IPS-15b (cell line): ENCODE measurements at regions not wholly inside any gene's neighbourhood (a gene's known extent, or its start where the extent isn't known, plus 50 kb on each side); places are given as distances from the start of the nearest gene placed in this dataset.

Experiments
- H3K27me3 ChIP-seq: one replicate; pipeline ENCODE4 v1.6.1; 2013; ENCODE audit warnings: low read length; ENCODE audit not compliant: control insufficient read depth, insufficient read depth
- H3K36me3 ChIP-seq: one replicate; pipeline ENCODE4 v1.6.1; 2013; ENCODE audit warnings: low read length; ENCODE audit not compliant: control insufficient read depth, insufficient read depth
- H3K4me1 ChIP-seq: one replicate; pipeline ENCODE4 v1.6.1; 2013; ENCODE audit warnings: mild to moderate bottlenecking, low read length; ENCODE audit not compliant: control insufficient read depth, insufficient read depth
- H3K4me3 ChIP-seq: one replicate; pipeline ENCODE4 v1.5.1; 2013; ENCODE audit warnings: low read depth, low read length
- H3K9ac ChIP-seq: one replicate; pipeline ENCODE4 v1.6.1; 2013; ENCODE audit warnings: low read depth, mild to moderate bottlenecking, low read length
- H3K9me3 ChIP-seq: one replicate; pipeline ENCODE4 v1.6.1; 2013; ENCODE audit warnings: mild to moderate bottlenecking, low read length; ENCODE audit not compliant: control insufficient read depth, insufficient read depth

DNA sequence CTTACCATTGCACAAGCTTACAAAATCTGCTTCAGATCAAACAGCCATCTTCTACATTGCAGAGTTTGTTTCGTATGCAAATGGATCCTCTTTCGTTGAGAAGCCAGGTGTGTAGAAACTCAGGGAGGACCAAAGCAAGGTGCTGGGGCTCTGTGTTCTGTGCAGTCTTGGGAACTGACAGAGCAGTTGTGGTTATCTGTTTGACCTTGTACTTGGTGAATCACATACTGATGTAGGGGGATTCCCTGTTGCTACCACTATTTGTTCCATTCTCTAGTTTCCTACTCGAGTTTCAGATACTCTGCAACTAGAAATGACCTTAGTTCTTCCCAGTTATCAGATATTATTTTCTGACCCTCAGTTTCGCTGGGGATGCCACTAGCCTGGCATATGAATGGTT lies 95.2 kb upstream of the CLDN10 start:
- Histone ChIP-seq H3K9ac (no peak overlapping the region), H3K27me3 (no peaks in the 10 kb centered on the region), H3K36me3 (no peaks in the 10 kb centered on the region), H3K4me3 (no peak overlapping the region), H3K4me1 (no peaks in the 10 kb centered on the region), H3K9me3 (no peaks in the 10 kb centered on the region)

- no peaks in the 10 kb centered on the region for H3K9me3 ChIP-seq
- H3K4me1 ChIP-seq, result peaks cover 4% of the 10 kb centered on the region
- H3K4me3 ChIP-seq, result no peak overlapping the region
- H3K9ac ChIP-seq, result no peak overlapping the region
- no peaks in the 10 kb centered on the region for H3K27me3 ChIP-seq
- H3K36me3 ChIP-seq, result no peaks in the 10 kb centered on the region
Measured at GRCh38 chr13:95462801-95463200, 89.7 kb upstream of the CLDN10 start.

DNA sequence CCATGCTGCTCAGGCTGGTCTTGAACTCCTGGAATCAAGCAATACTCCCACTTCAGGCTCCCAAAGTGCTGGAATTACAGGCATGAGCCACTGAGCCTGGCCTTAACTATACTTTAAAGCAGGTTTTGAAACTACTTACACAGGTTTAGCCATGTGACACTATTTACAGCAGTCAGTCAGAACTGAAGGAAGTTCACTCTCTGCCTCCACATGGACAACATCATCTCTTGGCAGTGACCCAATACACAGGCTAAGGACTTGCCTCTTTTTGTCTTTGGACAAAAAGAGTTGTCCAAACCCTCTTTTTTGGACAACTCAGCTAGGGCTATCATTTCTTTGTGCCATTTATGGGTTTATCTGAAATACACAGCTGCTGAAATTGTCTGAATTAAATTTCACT lies 89.0 kb upstream of the CLDN10 start:
- no peaks in the 10 kb centered on the region for H3K36me3 ChIP-seq
- H3K9ac ChIP-seq, result no peak overlapping the region
- no peaks in the 10 kb centered on the region for H3K9me3 ChIP-seq
- H3K27me3 ChIP-seq, result no peaks in the 10 kb centered on the region
- no peak overlapping the region for H3K4me3 ChIP-seq
- peaks cover 4% of the 10 kb centered on the region for H3K4me1 ChIP-seq

DNA sequence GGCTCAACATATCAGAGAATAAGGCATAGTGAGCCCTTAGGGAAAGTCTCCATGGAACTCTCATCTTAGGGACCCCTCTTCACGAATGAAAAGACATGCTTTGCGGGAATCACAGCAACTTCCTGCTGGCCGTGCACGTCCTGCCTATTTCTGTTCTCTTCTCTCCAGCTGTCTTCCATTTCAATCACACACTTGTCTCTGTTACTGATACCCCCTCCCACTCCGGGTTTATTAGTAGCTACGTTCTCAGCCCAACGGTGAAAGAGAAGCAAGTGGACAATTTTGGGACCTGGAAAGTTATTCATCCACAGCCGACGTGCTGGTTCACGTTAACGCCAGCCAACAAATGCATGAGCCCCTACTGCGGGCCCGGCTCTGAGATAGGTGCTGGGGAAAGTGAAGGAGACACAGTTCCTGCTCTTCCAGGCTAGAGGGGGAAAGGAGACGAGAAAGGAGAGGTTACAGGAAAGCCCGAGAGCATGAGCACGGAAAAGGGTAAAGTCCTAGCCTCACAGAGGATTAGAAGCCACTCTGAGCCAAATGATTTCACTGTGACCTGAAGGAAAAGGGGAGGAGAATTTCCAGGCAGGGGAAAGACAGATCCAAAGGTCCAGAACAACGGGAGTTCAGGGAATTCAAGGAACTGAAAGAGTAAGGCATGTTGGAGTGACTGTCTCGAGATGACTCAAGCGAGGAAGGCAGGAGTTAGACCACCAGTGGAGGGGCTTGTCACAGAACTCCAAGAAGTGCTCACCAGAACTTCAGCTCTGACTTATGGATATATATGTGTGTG lies 81.8 kb upstream of the CLDN10 start:
- H3K4me3 ChIP-seq, result no peak overlapping the region
- H3K36me3 ChIP-seq, result no peaks in the 10 kb centered on the region
- H3K9me3 ChIP-seq, result no peaks in the 10 kb centered on the region
- no peak overlapping the region for H3K9ac ChIP-seq
- no peaks in the 10 kb centered on the region for H3K27me3 ChIP-seq
- peaks cover 3% of the 10 kb centered on the region for H3K4me1 ChIP-seq

DNA sequence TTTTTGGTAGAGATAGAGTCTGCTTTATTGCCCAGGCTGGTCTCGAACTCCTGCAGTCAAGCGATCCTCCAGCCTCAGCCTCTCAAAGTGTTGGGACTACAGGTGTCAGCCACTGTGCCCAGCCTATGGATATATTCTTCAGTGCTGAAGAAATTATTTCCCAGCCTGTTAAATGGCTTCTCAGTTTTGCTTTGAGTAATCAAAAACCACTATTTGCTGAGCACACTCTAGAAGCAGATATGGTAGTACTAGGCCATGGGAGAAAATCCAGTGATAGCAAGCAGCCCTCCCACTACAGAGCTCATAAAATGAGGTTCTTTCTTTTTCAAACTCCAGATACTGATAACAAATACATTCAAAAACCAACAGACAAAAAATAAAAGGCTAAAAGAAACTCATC lies 80.6 kb upstream of the CLDN10 start:
- Histone ChIP-seq H3K9ac (no peak overlapping the region), H3K4me3 (no peak overlapping the region), H3K27me3 (no peaks in the 10 kb centered on the region), H3K36me3 (no peaks in the 10 kb centered on the region), H3K4me1 (peaks cover 3% of the 10 kb centered on the region), H3K9me3 (no peaks in the 10 kb centered on the region)

DNA sequence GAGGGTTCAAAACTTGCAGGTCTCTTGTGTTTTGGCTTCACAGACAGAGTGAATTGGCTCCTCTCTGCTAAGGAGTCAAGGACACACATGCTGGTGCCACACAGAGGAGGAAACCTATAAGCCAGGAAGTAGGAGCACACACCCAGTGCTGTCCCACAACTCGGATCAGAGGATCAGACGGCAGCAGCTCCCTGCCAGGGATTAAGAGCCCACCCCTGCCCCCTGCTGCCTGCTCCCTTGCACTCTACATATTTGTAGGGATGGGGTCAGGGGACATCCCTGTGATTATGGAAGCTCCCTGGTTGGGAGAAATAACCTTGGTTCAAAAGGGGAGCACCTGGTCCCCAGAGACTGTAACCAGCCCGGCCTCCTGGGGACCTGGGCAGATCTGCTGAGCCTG lies 77.5 kb upstream of the CLDN10 start:
- Histone ChIP-seq H3K36me3 (no peaks in the 10 kb centered on the region), H3K9ac (no peak overlapping the region), H3K4me3 (no peak overlapping the region), H3K9me3 (no peaks in the 10 kb centered on the region), H3K27me3 (no peaks in the 10 kb centered on the region), H3K4me1 (peaks cover 3% of the 10 kb centered on the region)

- Histone ChIP-seq H3K4me3 (no peak overlapping the region), H3K9me3 (no peaks in the 10 kb centered on the region), H3K9ac (no peak overlapping the region), H3K27me3 (no peaks in the 10 kb centered on the region), H3K36me3 (no peaks in the 10 kb centered on the region), H3K4me1 (peaks cover 3% of the 10 kb centered on the region)
Measured at GRCh38 chr13:95477187-95477586, 75.3 kb upstream of the CLDN10 start.

- Histone ChIP-seq H3K36me3 (no peaks in the 10 kb centered on the region), H3K9ac (no peak overlapping the region), H3K4me1 (peaks cover 2% of the 10 kb centered on the region), H3K27me3 (no peaks in the 10 kb centered on the region), H3K9me3 (no peaks in the 10 kb centered on the region), H3K4me3 (no peak overlapping the region)
Measured at GRCh38 chr13:95479731-95480130, 72.8 kb upstream of the CLDN10 start.

GRCh38 chr13:95480131-95480545 lies 72.4 kb upstream of the CLDN10 start:
- Histone ChIP-seq H3K9me3 (no peaks in the 10 kb centered on the region), H3K4me1 (no peaks in the 10 kb centered on the region), H3K36me3 (no peaks in the 10 kb centered on the region), H3K27me3 (no peaks in the 10 kb centered on the region), H3K4me3 (no peak overlapping the region), H3K9ac (no peak overlapping the region)

DNA sequence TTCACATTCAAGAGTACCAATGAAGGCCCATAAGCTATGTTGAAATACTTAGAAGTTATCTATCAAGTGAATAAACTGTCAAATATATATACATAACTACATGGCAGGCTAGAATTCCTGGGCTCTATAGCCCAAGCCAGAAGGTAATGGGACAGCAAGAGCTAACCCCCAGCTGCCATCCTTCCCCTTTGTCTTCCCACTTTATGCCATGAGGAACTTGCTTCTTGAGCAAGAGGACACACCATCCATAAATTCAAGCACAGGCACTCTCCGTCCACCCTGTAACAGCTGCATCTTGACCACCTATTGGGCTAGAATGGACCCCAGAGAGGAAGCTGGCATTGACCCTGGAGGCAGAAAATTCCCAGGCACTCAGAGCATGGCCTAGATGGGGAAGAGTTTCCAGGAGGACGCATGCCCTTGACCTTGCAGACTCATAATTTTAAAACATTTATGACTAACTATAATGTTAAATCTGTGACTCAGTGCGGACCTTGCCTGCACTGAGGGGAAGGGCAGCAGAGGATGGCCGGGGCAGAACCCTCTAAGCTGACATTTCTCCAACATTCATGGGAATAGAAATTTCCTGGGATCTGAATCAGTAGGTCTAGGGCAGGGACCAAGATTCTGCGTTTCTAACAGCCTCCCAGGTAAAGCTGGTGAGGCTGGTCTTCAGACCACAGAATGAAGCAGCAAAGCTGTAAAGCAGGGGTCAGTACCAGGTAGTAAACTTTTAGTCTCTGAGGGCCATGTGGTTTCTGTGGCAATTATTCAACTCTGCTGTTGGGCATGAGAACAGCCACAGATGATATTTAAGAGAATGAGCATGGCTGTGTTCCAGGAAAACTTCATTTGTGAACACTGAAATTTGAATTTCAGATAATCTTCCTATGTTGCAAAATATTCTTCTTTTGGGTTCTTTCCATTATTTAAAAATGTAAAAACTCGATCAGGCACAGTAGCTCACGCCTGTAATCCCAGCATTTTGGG lies 71.4 kb upstream of the CLDN10 start:
- Histone ChIP-seq H3K9ac (no peak overlapping the region), H3K9me3 (no peaks in the 10 kb centered on the region), H3K4me1 (no peaks in the 10 kb centered on the region), H3K27me3 (no peaks in the 10 kb centered on the region), H3K36me3 (no peaks in the 10 kb centered on the region), H3K4me3 (no peak overlapping the region)

GRCh38 chr13:95484052-95484451 lies 68.5 kb upstream of the CLDN10 start:
- H3K4me1 ChIP-seq, result no peaks in the 10 kb centered on the region
- no peaks in the 10 kb centered on the region for H3K36me3 ChIP-seq
- H3K9ac ChIP-seq, result no peak overlapping the region
- no peaks in the 10 kb centered on the region for H3K27me3 ChIP-seq
- no peaks in the 10 kb centered on the region for H3K9me3 ChIP-seq
- H3K4me3 ChIP-seq, result no peak overlapping the region
